Myocyte (in vitro differentiated cells): ENCODE measurements at regions not wholly inside any gene's neighbourhood (a gene's known extent, or its start where the extent isn't known, plus 50 kb on each side); places are given as distances from the start of the nearest gene placed in this dataset.
A peak's percentile ranks its signal among the peaks of the same experiment; 100 is the strongest.

Experiments used
- DNase-seq: peaks from one replicate; pipeline ENCODE4 v3.0.0-alpha.2; 2012; ENCODE audit warnings: low read depth

GRCh38 chr17:69882281-69882680 lies 192.7 kb upstream of the KCNJ16 start:
- DNase-seq, result no peak

GRCh38 chr17:69883120-69883519 lies 191.9 kb upstream of the KCNJ16 start:
- no peak for DNase-seq

DNA sequence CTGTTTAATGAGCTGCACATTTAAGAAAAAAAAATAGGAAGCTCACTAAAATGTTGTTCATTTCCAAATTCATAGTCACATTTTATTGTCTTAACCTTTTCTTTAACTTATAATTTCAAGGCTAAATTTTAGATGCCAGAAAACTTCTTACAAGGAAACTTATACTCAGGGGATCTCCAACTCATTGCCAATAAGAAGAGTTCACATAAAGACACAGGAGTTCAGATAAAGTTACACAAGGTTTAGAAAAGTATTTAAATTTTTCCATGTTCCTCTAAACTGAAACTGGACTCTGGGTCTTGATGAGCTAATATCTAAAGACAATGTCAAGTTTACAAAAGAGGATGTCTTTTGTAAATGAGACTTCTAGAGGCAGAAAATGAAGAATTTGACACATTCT lies 190.7 kb upstream of the KCNJ16 start:
- no peak for DNase-seq

- DNase-seq, result no peak
Observed at GRCh38 chr17:69884846-69885245, 190.2 kb upstream of the KCNJ16 start.

DNA sequence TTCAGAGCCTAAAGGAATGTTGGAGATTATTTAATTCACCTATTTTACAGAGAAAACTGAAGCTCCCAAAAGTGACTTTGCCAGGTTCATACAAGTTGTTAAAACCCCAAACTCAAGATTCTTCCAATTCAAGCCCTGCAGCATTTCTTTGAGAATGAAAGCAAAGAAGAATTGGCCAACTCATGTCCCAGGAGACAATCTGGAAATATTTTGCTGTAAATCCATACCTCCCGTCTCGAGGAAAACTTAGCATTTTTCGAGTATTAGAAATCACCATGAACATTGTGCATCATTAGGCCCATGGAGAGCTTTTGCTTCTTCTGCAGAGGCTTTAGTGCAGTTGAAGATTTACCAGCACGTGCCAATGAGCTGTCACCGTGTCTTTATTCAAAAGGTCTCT lies 176.4 kb upstream of the KCNJ16 start:
- DNase-seq, result no peak

DNA sequence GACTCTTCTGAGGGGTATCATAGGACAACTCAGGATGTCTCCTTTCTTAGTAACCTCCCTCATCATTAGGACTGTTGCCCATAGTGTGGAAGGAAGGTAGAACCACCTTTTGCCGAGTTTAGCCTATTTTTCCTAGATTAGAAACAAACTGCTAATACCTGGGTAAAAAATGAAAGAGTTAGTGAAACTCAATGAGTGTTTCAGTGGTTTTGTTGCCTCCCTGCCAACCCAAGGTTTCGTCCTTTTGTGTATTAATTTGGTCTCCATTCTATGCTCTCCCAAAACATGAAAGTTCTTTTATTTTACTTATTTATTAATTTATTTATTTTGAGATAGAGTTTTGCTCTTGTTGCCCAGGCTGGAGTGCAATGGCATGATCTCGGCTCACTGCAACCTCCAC lies 174.9 kb upstream of the KCNJ16 start:
- DNase-seq, result no peak

GRCh38 chr17:69900829-69901228 lies 174.2 kb upstream of the KCNJ16 start:
- DNase-seq, result peak; percentile 39

DNA sequence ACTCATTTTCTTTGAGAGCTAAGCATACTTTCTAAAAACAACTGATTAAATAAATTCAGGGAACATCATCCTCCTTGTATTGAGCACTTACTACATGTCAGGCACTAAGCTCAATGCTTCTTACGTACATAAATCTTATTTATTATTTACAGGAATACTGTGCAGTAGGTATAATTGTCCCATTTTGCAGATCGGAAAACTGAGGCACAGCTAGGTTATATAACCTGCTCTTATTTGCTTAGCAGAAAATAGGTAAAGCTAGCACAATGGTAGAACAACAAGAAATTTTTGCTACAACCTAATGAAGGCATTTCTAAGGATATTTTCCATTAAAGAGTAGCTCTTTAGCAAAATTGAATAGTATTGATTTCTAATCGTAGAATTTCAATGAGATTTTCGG lies 168.7 kb upstream of the KCNJ16 start:
- DNase-seq, result no peak

- no peak for DNase-seq
Observed at GRCh38 chr17:69907132-69907847, 167.7 kb upstream of the KCNJ16 start.

- no peak for DNase-seq
Observed at GRCh38 chr17:69908626-69909368, 166.2 kb upstream of the KCNJ16 start.

- DNase-seq, result no peak
Observed at GRCh38 chr17:69909389-69909788, 165.6 kb upstream of the KCNJ16 start.

GRCh38 chr17:69912805-69913204 lies 162.2 kb upstream of the KCNJ16 start:
- DNase-seq, result no peak

DNA sequence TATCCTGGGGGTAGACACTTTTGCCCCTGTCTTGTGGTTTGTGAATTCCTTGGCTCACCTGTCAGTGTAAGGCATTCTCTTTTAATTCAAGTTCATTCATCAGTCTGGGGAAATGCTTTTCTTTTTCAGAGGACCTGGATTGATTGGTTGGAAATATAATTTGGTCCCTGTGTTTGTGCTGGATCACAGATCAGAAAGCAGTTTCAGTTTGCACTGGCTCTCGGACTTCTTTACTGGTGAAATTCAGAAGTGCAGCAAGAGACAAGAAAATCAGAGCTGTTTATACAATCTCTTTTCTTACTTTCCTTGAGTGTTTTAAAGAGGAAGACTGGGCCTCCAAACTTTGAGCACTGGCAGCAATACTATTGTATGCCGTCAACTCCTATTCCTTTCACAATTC lies 161.8 kb upstream of the KCNJ16 start:
- no peak for DNase-seq

DNA sequence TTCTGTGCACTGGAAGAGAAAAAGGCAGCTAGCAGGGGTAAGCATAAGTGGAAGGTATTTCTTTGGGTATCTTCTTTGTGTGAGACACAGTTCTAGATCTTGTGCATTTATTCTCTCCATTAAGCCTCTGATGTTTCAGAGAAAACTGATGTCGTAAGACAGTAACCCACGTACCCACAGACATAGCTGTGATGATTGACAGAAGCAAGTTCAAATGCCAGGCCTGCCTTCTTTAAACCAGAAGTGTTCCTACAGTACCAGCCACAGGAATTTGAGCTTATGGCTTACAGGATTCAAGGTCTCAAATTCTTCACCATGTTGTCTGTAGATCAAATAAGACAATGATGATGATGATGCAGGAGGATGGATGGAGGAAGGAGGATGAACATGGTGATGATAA lies 161.4 kb upstream of the KCNJ16 start:
- peak; percentile 76 for DNase-seq

DNA sequence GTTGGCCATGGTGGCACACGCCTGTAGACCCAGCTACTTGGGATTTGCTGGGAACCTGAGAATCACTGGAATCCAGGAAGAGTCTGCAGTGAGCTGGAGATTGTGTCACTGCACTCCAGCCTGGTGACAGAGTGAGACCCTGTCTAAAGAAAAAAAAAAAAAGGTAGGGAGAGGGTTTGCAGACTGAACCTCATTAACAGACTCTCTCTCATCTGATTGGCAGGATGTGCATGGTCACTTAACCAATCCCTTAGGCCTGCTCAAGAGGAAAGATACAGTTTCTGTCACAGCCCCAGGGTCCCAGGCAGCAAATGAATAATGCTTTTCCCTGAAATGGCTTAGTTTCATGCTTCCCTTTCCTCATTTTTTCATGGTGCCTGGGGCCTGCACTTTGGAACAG lies 160.5 kb upstream of the KCNJ16 start:
- DNase-seq, result no peak

- DNase-seq, result peak; percentile 54
Observed at GRCh38 chr17:69916761-69917160, 158.3 kb upstream of the KCNJ16 start.

GRCh38 chr17:69918164-69918563 lies 156.9 kb upstream of the KCNJ16 start:
- DNase-seq, result no peak

GRCh38 chr17:69919789-69920188 lies 155.2 kb upstream of the KCNJ16 start:
- no peak for DNase-seq

DNA sequence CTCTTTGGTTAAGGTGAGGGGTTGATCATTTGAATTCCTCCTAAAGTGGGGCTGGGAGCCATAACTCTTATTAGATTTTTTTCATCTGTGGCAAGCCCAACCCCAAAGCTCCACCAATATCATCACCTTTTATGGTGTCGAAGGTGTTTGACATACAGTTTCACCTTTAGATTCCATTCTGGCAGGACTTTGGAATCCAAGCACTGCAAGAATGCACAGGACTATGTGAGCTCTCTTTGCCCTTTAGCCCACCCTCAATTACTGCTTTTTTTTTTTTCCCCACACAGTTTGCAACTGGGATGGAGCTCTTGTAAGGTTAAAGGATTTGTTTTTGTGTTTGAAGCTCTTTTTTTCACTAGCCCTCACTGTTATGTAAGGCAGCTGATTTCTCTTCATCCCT lies 154.0 kb upstream of the KCNJ16 start:
- DNase-seq, result no peak

DNA sequence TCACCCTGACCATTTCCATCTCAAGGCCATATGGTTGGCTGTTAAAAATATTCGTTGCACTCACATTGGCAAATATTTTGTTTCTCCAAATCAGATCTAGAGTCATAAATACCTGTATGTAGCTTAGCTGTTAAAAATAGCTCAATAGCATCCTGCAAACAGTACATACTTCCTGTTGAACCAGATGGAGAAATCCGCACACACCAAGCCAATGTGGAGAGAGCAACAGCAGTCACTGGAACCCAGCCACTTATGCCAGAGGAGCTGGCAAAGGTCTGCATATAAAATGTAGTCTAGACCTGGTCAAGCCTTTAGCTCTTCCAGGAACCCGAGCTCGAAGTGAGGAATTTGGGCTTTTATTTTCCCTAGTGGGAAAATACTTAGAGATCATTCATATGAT lies 146.4 kb upstream of the KCNJ16 start:
- DNase-seq, result no peak

DNA sequence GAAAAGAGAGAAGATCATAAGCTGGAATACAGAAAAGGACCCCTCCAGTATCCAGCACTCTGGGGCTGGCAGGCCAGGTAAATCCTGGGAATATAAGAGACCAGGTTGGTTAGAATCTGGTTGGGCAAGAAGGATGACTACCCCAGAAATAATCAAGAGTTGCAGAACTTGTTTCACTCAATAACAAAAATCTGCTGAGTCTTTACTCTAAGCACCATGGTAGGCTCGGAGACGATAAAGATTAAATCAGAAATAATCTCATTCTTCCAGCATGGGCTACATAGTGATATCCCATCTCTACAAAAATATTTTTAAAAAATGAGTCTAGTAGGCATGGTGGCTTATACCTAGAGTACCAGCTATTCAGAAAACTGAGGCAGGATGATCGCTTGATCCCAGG lies 138.0 kb upstream of the KCNJ16 start:
- DNase-seq, result no peak

- no peak for DNase-seq
Observed at GRCh38 chr17:69943058-69943457, 132.0 kb upstream of the KCNJ16 start.

DNA sequence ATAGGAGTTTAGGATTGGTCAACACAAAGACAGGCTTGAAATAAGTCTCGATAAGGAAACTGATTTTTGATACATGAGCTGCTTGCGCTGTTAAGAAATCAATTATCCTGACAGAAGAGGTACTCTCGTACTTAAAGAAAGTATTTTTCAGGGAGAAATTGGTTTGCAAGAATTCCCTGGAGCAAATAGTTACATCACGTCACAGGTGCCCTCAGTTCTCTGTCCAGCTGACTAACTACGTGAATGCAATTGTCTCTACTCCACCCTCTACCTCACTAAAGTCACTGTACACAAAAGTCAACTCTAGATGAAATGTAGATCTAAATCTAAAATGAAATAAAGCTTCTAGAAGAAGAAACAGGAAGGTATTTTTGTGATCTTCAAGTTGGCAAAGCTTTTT lies 130.6 kb upstream of the KCNJ16 start:
- DNase-seq, result no peak
